AML-193 (cell line): ENCODE measurements at regions not wholly inside any gene's neighbourhood (a gene's known extent, or its start where the extent isn't known, plus 50 kb on each side); places are given as distances from the start of the nearest gene placed in this dataset.
"Not testable (repeated sequence)": the region's sequence is repeated elsewhere in the genome, so short reads cannot be mapped to it uniquely, and the experiment has no call there.

Source experiments
- DNase-seq, 2 experiments: peaks; one replicate each; lab custom pipeline; 2025; lab: John Stamatoyannopoulos, UW

GRCh38 chr4:52372747-52373146 lies 286.4 kb downstream of the USP46 start:
- DNase-seq, result no peak

- DNase-seq, result no peak
These were observed 285.5 kb downstream of the USP46 start for GRCh38 chr4:52373650-52374049.

- DNase-seq, result no peak
These were observed 284.2 kb downstream of the USP46 start for GRCh38 chr4:52374877-52375276.

- DNase-seq, result peak; percentile 16 to 26
These were observed 282.9 kb downstream of the USP46 start for GRCh38 chr4:52376132-52376704.

- DNase-seq, result no peak
These were observed 281.5 kb downstream of the USP46 start for GRCh38 chr4:52377563-52377962.

- DNase-seq, result no peak
These were observed 251.6 kb downstream of the USP46 start for GRCh38 chr4:52407545-52407944.

- no peak for DNase-seq
These were observed 251.1 kb downstream of the USP46 start for GRCh38 chr4:52408032-52408431.

GRCh38 chr4:52408471-52408870 lies 250.6 kb downstream of the USP46 start:
- no peak for DNase-seq

GRCh38 chr4:52409766-52410165 lies 249.3 kb downstream of the USP46 start:
- not testable (repeated sequence) for DNase-seq

GRCh38 chr4:52410971-52411370 lies 248.1 kb downstream of the USP46 start:
- no peak for DNase-seq

- DNase-seq, result no peak
These were observed 238.8 kb downstream of the USP46 start for GRCh38 chr4:52420330-52420729.

- DNase-seq, result no peak
These were observed 237.3 kb downstream of the USP46 start for GRCh38 chr4:52421811-52422213.

GRCh38 chr4:52423967-52424366 lies 235.1 kb downstream of the USP46 start:
- no peak for DNase-seq

GRCh38 chr4:52425751-52426326 lies 233.3 kb downstream of the USP46 start:
- DNase-seq, result no peak

GRCh38 chr4:52431410-52431809 lies 227.7 kb downstream of the USP46 start:
- no peak for DNase-seq

GRCh38 chr4:52431869-52432268 lies 227.2 kb downstream of the USP46 start:
- no peak for DNase-seq

GRCh38 chr4:52442524-52442923 lies 216.6 kb downstream of the USP46 start:
- not testable (repeated sequence) for DNase-seq

GRCh38 chr4:52472444-52472843 lies 186.7 kb downstream of the USP46 start:
- no peak for DNase-seq

GRCh38 chr4:52477191-52477780 lies 181.8 kb downstream of the USP46 start:
- no peak for DNase-seq

GRCh38 chr4:52483186-52483890 lies 175.8 kb downstream of the USP46 start:
- no peak for DNase-seq

- no peak for DNase-seq
These were observed 151.3 kb downstream of the USP46 start for GRCh38 chr4:52507774-52508173.

GRCh38 chr4:52510939-52511565 lies 148.0 kb downstream of the USP46 start:
- no peak for DNase-seq

GRCh38 chr4:52511825-52512224 lies 147.3 kb downstream of the USP46 start:
- DNase-seq, result no peak
